OCI-LY3 (cell line): ENCODE measurements at regions not wholly inside any gene's neighbourhood (a gene's known extent, or its start where the extent isn't known, plus 50 kb on each side); places are given as distances from the start of the nearest gene placed in this dataset.

Experiments
- EZH2phosphoT487 ChIP-seq: fragments of 200-600 bp; shearing (Covaris generic); IDR thresholded peaks from 2 replicates; pipeline ENCODE4 v1.6.1; 2018; ENCODE audit warnings: antibody characterized with exemption, mixed run types, low read depth
- TF ChIP-seq, protein P1 (sequence below): fragments of 200-600, 300-600 bp; sonication (generic); IDR thresholded peaks from 2 replicates; pipeline ENCODE4 v1.5.1; 2014; ENCODE audit warnings: antibody characterized with exemption, low read length, low read depth

GRCh38 chr5:67790390-67790789 is 425.2 kb upstream of the PIK3R1 start:
- TF ChIP-seq, protein P1, sequence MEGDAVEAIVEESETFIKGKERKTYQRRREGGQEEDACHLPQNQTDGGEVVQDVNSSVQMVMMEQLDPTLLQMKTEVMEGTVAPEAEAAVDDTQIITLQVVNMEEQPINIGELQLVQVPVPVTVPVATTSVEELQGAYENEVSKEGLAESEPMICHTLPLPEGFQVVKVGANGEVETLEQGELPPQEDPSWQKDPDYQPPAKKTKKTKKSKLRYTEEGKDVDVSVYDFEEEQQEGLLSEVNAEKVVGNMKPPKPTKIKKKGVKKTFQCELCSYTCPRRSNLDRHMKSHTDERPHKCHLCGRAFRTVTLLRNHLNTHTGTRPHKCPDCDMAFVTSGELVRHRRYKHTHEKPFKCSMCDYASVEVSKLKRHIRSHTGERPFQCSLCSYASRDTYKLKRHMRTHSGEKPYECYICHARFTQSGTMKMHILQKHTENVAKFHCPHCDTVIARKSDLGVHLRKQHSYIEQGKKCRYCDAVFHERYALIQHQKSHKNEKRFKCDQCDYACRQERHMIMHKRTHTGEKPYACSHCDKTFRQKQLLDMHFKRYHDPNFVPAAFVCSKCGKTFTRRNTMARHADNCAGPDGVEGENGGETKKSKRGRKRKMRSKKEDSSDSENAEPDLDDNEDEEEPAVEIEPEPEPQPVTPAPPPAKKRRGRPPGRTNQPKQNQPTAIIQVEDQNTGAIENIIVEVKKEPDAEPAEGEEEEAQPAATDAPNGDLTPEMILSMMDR: no peak
- no peak for TF ChIP-seq EZH2phosphoT487
